Uterus (tissue), 3 donors: ENCODE measurements at regions not wholly inside any gene's neighbourhood (a gene's known extent, or its start where the extent isn't known, plus 50 kb on each side); places are given as distances from the start of the nearest gene placed in this dataset.

Experiments used
- DNase-seq, 2 donors: peaks; one replicate each; pipeline ENCODE4 v3.0.0-alpha.2; 2019 to 2020
- H3K27ac ChIP-seq, 2 donors: fragments of 200-600 bp; sonication (generic); 1 replicate in 1 of 2; 2 replicates in 1 of 2; pipeline ENCODE4 v1.5.1; 2016 to 2018
- H3K27me3 ChIP-seq, 2 donors: fragments of 200-600 bp; sonication (generic); one replicate each; pipeline ENCODE4 v1.5.1; 2018 to 2019; ENCODE audit warnings: control low read depth in 1 of 2
- H3K36me3 ChIP-seq, 2 donors: fragments of 200-600 bp; sonication (generic); one replicate each; pipeline ENCODE4 v1.5.1; 2019; ENCODE audit warnings: control low read depth in 1 of 2
- H3K4me1 ChIP-seq, 2 donors: fragments of 200-600 bp; sonication (generic); one replicate each; pipeline ENCODE4 v1.5.1; 2018 to 2019; ENCODE audit warnings: control low read depth in 1 of 2
- H3K4me3 ChIP-seq, 2 donors: fragments of 200-600 bp; sonication (generic); 1 replicate in 1 of 2; 2 replicates in 1 of 2; pipeline ENCODE4 v1.5.1; 2018 to 2019; ENCODE audit warnings: mild to moderate bottlenecking in 1 of 2
- H3K9me3 ChIP-seq, 2 donors: fragments of 200-600 bp; sonication (generic); one replicate each; pipeline ENCODE4 v1.5.1; 2019; ENCODE audit warnings: control low read depth in 1 of 2
- POLR2A ChIP-seq, 2 donors: fragments of 450-650 bp; IDR thresholded peaks; one replicate each; pipeline ENCODE4 v1.6.1; 2016; ENCODE audit warnings: antibody characterized with exemption in 2 of 2, mild to moderate bottlenecking in 1 of 2, moderate library complexity in 1 of 2
- intact Hi-C: fragments of 100-400 bp; cut with DNase I; formaldehyde crosslinking; loops from one replicate; pipeline ENCODE4 v1.15.1; 2023; ENCODE audit warnings: low total_unique reads
- TF ChIP-seq, protein P1 (sequence below), 4 experiments: fragments of 200-600 bp in 2 of 4; fragments of 450-650 bp in 2 of 4; sonication (generic) in 2 of 4; IDR thresholded peaks; one replicate each; pipeline ENCODE4 v1.5.1; 2016 to 2019; ENCODE audit warnings: antibody characterized with exemption in 4 of 4, mild to moderate bottlenecking in 2 of 4, moderate library complexity in 1 of 4
- donor health status: DM: yes; HTN: yes; CAD: no.

DNA sequence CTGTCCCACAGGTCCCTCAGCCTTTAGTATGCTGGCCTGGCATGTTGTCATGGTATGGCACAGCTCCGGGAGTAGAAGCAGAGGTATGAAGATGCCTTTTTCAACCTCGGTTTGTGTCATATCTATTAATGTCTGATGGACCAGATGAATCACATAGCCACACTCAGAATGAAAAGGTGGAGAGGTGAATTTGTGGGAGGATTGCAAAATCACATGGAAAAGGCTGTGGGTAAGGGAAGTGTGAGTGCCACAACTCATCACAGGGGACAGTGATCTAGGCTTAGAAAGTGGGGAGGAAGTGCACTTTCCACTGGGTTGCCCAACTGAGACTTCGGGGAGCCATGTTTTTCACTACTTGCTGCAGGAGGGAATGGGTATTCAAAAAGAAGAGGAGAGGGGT, 190.7 kb downstream of the WDR11 start:
- Histone ChIP-seq H3K36me3 (no peaks in the 10 kb centered on the region), H3K4me1 (no peaks in the 10 kb centered on the region), H3K27ac (no peak overlapping the region), H3K9me3 (no peaks in the 10 kb centered on the region), H3K4me3 (no peak overlapping the region), H3K27me3 (no peaks in the 10 kb centered on the region)
- no peak for TF ChIP-seq POLR2A (IDR thresholded peaks at IDR 0.05)
- TF ChIP-seq, protein P1, sequence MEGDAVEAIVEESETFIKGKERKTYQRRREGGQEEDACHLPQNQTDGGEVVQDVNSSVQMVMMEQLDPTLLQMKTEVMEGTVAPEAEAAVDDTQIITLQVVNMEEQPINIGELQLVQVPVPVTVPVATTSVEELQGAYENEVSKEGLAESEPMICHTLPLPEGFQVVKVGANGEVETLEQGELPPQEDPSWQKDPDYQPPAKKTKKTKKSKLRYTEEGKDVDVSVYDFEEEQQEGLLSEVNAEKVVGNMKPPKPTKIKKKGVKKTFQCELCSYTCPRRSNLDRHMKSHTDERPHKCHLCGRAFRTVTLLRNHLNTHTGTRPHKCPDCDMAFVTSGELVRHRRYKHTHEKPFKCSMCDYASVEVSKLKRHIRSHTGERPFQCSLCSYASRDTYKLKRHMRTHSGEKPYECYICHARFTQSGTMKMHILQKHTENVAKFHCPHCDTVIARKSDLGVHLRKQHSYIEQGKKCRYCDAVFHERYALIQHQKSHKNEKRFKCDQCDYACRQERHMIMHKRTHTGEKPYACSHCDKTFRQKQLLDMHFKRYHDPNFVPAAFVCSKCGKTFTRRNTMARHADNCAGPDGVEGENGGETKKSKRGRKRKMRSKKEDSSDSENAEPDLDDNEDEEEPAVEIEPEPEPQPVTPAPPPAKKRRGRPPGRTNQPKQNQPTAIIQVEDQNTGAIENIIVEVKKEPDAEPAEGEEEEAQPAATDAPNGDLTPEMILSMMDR (IDR thresholded peaks at IDR 0.05), result no peak
- intact Hi-C loops, result no loop called here
- DNase-seq, result no peak

DNA sequence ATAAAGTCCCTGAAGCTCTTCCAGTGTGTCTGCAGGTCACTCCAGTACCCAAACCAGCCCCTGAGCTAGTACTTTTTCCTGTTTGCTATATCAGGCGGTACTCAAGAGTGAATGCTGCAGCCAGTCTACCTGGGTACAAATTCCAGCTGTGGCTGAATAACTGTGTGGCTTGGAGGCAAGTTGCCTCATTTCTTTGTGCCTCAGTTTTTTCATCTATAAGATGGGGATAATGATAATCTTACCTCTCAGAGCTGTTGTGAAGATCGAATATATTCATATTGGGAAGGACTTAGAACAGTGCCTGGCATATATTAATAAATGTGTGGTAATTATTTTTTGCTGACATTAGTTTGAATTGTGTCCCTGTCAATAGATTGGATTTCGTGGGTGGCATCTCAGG, 191.2 kb downstream of the WDR11 start:
- Histone ChIP-seq H3K9me3 (no peaks in the 10 kb centered on the region), H3K4me3 (no peak overlapping the region), H3K4me1 (no peaks in the 10 kb centered on the region), H3K27ac (no peak overlapping the region), H3K36me3 (no peaks in the 10 kb centered on the region), H3K27me3 (no peaks in the 10 kb centered on the region)
- TF ChIP-seq, protein P1 (IDR thresholded peaks at IDR 0.05), result no peak
- intact Hi-C loops, result no loop called here
- DNase-seq, result no peak

DNA sequence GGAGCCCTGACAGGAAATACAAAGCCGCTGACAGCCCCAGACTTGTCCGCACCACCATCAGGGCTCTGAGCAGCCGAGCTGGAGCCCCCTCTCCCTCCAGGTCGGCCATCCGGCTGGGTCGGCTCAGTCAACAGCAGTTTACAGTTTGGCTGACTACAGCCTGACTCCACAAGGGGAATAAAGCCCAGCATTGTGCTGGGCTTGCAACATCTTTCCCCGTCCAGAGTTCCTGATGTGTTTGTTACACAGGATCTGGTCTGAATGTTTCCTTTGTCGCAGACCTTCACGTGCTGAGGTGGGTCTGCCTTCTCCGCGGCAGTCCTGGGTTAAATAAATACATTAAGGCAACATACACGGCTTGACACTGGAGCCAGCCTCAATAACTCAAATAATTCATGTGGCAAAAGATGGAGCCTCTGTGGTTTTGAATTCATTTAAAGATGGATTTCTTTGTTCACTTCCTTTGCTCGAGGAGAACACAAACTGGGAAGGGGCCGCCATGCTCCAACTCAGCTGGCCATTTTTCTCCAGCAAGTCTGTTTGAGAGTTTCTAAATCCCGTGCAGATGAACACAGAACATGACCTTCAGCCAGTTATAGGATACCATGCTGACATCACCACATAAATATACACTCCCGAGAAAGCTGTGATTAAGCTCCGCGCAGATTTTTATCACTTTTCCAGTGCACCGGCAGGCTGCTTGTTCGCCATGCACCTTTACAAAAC, 192.1 kb downstream of the WDR11 start:
- Histone ChIP-seq H3K27ac (no peak overlapping the region), H3K27me3 (no peaks in the 10 kb centered on the region), H3K9me3 (no peaks in the 10 kb centered on the region), H3K4me1 (no peaks in the 10 kb centered on the region), H3K4me3 (no peak overlapping the region), H3K36me3 (no peaks in the 10 kb centered on the region)
- intact Hi-C loops, result no loop called here
- TF ChIP-seq POLR2A (IDR thresholded peaks at IDR 0.05), result no peak
- TF ChIP-seq, protein P1 (IDR thresholded peaks at IDR 0.05), result no peak
- peak in 1 of 2 donors; percentile 31 for DNase-seq

DNA sequence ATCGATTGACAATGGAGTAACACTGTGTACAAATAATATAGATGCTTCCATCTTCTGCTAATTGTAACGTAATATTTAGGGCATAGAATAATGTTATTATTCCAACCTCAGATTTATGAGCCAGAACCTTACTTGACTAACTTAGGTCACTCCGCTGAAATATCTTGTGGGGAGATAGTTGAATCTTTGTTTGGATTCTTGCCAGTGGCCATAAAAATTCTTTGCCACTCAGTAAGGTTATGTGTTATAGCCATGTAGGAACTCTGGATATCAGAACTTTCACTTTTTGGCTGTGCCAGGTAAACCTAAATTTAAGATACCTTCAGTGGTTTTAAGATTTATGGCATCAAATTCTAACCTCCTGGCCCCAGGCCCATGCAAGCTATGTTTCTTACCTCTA, 197.6 kb downstream of the WDR11 start:
- TF ChIP-seq, protein P1 (IDR thresholded peaks at IDR 0.05), result no peak
- no peak for TF ChIP-seq POLR2A (IDR thresholded peaks at IDR 0.05)
- Histone ChIP-seq H3K9me3 (no peaks in the 10 kb centered on the region), H3K4me3 (no peak overlapping the region), H3K4me1 (no peaks in the 10 kb centered on the region), H3K27me3 (no peaks in the 10 kb centered on the region), H3K36me3 (no peaks in the 10 kb centered on the region), H3K27ac (peak overlapping the region; percentile 39 to 57)
- no peak for DNase-seq
- intact Hi-C loops, result no loop called here

DNA sequence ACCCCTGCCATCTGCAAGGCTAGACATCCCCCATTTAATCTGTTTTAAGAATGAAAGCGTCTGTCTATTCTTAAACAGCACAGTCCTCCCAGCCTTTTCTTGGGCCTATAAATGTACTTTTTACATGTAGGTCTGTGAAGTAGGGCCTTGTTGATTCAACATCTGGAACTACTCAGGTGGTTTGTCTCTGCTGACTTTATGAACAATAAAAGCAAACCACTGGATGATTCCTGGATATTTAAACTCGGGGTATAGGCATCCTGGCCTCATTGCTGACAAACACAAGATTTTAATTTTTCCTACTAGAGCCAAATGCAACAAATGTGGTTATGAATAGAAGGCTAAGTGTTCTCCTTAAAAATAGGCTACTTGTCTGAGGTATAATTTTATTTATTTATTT, 198.3 kb downstream of the WDR11 start:
- intact Hi-C loops, result no loop called here
- DNase-seq, result no peak
- Histone ChIP-seq H3K27ac (peak overlapping the region; percentile 39 to 57), H3K36me3 (no peaks in the 10 kb centered on the region), H3K27me3 (no peaks in the 10 kb centered on the region), H3K9me3 (no peaks in the 10 kb centered on the region), H3K4me3 (no peak overlapping the region), H3K4me1 (no peaks in the 10 kb centered on the region)
- no peak for TF ChIP-seq POLR2A (IDR thresholded peaks at IDR 0.05)
- TF ChIP-seq, protein P1 (IDR thresholded peaks at IDR 0.05), result no peak
